Brain microvascular endothelial cell (primary cell): ENCODE measurements at regions not wholly inside any gene's neighbourhood (a gene's known extent, or its start where the extent isn't known, plus 50 kb on each side); places are given as distances from the start of the nearest gene placed in this dataset.

ENCODE experiments used
- DNase-seq: peaks from one replicate; pipeline ENCODE4 v3.0.0-alpha.2; 2020
- H3K27ac ChIP-seq: fragments of 250-450 bp; sonication (Bioruptor Pico); 2 replicates; pipeline ENCODE4 v1.5.1; 2020; ENCODE audit warnings: mild to moderate bottlenecking, moderate library complexity
- H3K27me3 ChIP-seq: fragments of 250-450 bp; sonication (Bioruptor Pico); replicated peaks from 2 replicates; pipeline ENCODE4 v1.5.1; 2020; ENCODE audit warnings: mild to moderate bottlenecking
- H3K36me3 ChIP-seq: fragments of 250-450 bp; sonication (Bioruptor Pico); replicated peaks from 2 replicates; pipeline ENCODE4 v1.5.1; 2020; ENCODE audit warnings: mild to moderate bottlenecking
- H3K4me3 ChIP-seq: 2 replicates; pipeline ENCODE4 v1.5.1; 2011; ENCODE audit warnings: low read depth, mild to moderate bottlenecking, control low read depth, low read length, moderate library complexity
- in situ Hi-C: cut with HindIII; loops from 2 replicates; pipeline ENCODE4 v1.10.0; 2017; ENCODE audit warnings: low sequenced_read_pairs, low pct_ligation_motif_present
- TF ChIP-seq, protein P1 (sequence below): IDR thresholded peaks from 2 replicates; pipeline ENCODE4 v1.5.1; 2011; ENCODE audit warnings: low read depth, mild to moderate bottlenecking, moderate library complexity, low read length, control low read depth, inconsistent platforms; ENCODE audit errors: missing control alignments

DNA sequence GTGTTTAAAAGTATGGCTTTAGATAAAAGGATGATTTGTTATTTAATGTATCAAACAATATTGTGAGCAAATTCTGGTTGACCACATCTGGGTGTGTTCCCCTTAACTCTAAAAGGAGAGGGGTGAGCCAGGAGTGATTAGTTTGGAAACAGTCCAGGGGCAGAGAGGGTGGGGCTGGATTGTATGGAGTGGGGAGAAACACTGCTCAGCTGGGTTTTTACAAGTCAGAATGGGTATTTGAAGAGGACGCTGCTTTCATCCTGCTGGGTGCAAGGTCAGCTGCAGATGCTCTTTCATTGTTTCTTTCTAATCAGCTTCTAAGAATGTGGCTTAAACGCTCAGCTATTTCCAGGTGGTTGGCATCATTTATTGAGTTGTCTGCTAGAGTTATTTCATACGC, 82.8 kb upstream of the LIMCH1 start:
- H3K36me3 ChIP-seq: no peaks in the 10 kb centered on the region
- no peak for DNase-seq
- TF ChIP-seq, protein P1, sequence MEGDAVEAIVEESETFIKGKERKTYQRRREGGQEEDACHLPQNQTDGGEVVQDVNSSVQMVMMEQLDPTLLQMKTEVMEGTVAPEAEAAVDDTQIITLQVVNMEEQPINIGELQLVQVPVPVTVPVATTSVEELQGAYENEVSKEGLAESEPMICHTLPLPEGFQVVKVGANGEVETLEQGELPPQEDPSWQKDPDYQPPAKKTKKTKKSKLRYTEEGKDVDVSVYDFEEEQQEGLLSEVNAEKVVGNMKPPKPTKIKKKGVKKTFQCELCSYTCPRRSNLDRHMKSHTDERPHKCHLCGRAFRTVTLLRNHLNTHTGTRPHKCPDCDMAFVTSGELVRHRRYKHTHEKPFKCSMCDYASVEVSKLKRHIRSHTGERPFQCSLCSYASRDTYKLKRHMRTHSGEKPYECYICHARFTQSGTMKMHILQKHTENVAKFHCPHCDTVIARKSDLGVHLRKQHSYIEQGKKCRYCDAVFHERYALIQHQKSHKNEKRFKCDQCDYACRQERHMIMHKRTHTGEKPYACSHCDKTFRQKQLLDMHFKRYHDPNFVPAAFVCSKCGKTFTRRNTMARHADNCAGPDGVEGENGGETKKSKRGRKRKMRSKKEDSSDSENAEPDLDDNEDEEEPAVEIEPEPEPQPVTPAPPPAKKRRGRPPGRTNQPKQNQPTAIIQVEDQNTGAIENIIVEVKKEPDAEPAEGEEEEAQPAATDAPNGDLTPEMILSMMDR: no peak
- no peak overlapping the region for H3K4me3 ChIP-seq
- in situ Hi-C loops: no loop called here
- no peaks in the 10 kb centered on the region for H3K27me3 ChIP-seq
- no peak overlapping the region for H3K27ac ChIP-seq

DNA sequence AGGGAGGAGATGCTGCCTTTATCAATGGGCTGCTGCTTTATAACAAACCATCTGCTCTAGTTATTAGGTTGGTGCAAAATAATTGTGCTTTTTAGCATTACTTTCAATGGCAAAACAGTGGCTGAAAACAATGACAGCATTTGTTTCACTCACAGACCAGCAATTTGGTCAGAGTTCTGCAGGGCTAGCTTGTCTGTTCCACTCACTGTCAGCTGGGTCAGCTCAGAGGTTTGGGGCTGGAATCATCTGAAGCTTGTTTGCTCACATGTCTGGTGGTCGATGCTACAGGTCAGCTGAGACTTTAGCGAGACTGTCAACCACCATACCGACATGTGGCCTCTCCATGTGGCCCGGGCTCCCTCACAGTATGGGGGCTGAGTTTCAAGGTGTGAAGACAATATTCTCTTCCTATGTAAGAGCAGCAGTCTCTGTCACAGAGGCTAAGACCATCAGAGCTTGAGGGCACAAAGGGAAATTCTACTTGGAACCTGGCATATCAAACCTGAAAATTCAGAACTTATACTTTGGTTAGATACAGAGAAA, 81.3 kb upstream of the LIMCH1 start:
- Histone ChIP-seq H3K27ac (no peak overlapping the region), H3K4me3 (no peak overlapping the region), H3K36me3 (no peaks in the 10 kb centered on the region), H3K27me3 (no peaks in the 10 kb centered on the region)
- TF ChIP-seq, protein P1: no peak
- in situ Hi-C loops: no loop called here
- DNase-seq: no peak

DNA sequence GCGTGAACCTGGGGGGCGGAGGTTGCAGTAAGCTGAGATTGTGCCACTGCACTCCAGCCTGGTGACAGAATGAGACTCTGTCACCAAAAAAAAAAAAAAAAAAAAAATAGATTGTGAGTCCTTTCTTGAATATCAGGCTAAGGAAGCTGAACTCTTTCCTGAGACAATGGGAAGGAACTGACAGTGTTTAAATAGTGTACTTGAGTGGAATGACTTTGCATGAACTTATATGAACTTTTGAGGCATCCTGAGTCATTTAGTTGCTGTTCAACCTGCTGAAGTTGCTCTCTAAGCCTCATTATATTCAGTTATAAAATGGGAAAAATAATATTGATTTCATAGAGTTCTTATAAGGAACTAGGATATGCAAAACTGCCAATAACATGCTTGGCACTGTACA, 79.3 kb upstream of the LIMCH1 start:
- no peak overlapping the region for H3K27ac ChIP-seq
- in situ Hi-C loops: no loop called here
- no peak for DNase-seq

GRCh38 chr4:41460641-41461040, 77.3 kb upstream of the LIMCH1 start:
- TF ChIP-seq, protein P1: no peak
- no peak for DNase-seq

More for the DNA sequence above, 79.3 kb upstream of the LIMCH1 start:
- H3K4me3 ChIP-seq: no peak overlapping the region
- no peaks in the 10 kb centered on the region for H3K27me3 ChIP-seq
- TF ChIP-seq, protein P1: no peak
- no peaks in the 10 kb centered on the region for H3K36me3 ChIP-seq

DNA sequence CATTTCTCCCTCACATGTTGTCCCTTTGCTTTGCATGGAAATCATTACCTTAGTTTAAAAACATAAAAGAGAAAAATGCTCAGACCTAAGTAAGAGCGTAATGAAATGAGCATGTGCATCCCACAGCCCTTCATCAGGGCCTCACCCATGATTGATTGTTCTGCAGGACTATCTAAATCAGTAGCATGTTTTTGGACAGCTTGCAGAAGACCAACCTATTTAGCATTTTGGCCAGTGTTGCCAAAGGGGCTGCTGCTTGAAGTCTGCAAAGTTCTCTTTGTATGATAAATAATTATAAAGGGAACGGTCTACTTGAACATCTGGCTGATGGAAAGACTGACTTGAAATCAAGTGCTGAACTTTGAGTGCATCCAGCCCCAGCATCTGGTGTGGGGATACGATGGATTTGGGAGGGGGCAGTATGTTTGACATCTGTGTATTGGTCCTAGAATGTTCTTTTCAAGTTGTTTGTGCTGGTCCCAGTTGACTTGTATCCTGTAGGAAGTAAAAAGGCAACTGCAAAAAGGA, 76.1 kb upstream of the LIMCH1 start:
- in situ Hi-C loops: no loop called here
- Histone ChIP-seq H3K27me3 (no peaks in the 10 kb centered on the region), H3K4me3 (no peak overlapping the region)

More at GRCh38 chr4:41460641-41461040, 77.3 kb upstream of the LIMCH1 start:
- no peak overlapping the region for H3K27ac ChIP-seq
- no peaks in the 10 kb centered on the region for H3K27me3 ChIP-seq
- no peaks in the 10 kb centered on the region for H3K36me3 ChIP-seq
- H3K4me3 ChIP-seq: no peak overlapping the region
- in situ Hi-C loops: no loop called here

More for the DNA sequence above, 76.1 kb upstream of the LIMCH1 start:
- TF ChIP-seq, protein P1: no peak
- H3K27ac ChIP-seq: no peak overlapping the region
- H3K36me3 ChIP-seq: no peaks in the 10 kb centered on the region
- no peak for DNase-seq
